ENCODE measurements at regions not wholly inside any gene's neighbourhood (a gene's known extent, or its start where the extent isn't known, plus 50 kb on each side); places are given as distances from the start of the nearest gene placed in this dataset.
"Not testable (repeated sequence)": the region's sequence is repeated elsewhere in the genome, so short reads cannot be mapped to it uniquely, and the experiment has no call there.

DNA sequence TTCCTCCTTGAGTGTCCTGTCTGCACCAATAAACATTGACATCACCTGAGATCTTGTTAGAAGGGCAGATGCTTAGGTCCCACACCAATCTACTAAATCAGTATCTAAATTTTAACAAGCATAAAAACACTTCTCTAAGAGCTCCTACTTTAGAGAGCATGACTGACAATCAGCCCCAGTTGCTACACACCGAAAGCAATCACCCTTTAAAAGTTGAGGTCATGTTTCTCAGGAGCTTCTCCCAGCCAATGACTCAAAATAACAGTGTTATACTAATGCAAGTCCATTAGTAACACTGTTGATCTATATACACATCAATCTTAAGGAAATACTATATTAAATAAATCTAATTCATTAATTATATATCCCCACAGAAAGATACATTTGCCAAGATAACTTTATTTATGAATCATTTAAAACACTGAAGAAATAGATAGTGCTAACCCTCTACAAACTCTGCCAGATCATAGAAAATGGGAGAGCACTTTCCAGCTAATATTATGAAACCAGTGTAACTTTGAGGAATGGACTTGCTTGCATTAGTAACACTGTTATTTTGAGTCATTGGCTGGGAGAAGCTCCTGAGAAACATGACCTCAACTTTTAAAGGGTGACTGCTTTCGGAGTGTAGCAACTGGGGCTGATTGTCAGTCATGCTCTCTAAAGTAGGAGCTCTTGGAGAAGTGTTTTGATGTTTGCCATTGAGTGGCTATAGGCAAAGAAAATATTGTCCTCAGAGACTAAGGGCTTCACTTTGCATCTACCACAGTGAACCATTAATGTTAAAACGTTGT, 109.8 kb upstream of the HDX start:
- DNase-seq: no peak

DNA sequence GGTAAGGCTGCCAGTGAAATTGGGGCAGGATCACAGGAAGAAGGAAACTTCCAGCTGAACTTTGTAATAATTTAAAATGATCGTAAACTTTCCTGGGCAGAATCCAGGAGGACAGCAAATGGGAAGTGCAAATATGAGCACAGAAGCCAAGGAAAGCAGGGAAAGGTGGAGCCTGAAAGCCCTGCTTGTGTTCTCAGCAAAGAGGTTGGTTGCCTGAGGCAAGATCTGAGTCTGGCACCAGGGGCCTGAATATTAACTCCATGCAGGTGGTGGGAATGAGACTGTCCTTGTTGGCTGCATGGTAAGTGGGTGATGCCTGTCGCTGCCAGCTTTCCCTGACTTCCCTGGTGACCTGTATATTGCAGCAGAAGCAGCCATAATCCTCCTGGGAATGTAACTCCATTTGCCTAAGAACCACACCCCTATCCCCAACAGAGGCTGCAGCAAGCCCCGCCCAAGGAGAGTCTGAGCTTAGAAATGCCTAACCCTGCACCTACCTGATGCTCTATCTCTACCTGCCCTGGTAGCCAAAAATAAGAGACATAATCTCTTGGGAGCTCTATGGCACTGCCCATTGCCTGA, 132.0 kb upstream of the HDX start:
- no peak for DNase-seq

DNA sequence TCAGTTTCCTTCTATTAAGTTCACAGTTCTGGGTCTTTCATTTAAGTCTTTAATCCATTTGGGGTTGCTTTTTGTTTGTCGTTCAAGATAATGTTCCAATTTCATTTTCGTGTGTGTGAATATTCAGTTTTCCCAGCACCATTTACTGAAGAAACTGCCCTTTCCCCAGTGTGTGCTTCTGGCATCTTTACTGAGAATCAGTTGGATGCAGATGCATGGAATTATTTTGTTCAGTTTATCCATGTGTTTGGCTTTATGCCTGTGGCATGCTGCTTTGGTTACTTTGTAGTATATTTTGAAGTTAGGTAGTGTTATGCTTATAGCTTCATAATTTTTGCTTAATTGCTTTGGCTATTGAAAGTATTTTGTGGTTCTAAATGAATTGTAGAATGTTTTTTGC, 163.8 kb upstream of the HDX start:
- no peak for DNase-seq

DNA sequence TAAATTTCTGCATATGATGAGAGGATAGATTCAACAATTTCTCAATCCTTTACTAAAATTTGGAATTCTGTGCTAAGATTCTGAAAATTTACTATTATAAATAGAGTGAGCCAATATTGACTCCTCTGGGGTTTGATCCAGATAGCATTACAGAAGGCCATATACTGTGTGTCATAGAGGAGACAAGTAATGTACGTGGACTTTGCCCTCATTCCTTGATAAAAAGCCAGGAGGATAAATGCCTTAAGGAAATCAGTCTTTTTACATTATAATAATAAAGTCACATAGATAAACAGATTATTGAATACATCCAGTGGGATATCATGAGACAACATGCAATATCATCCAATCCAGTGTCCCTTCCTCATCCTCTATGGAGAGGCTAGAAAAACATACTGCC, 188.0 kb upstream of the HDX start:
- DNase-seq: no peak

DNA sequence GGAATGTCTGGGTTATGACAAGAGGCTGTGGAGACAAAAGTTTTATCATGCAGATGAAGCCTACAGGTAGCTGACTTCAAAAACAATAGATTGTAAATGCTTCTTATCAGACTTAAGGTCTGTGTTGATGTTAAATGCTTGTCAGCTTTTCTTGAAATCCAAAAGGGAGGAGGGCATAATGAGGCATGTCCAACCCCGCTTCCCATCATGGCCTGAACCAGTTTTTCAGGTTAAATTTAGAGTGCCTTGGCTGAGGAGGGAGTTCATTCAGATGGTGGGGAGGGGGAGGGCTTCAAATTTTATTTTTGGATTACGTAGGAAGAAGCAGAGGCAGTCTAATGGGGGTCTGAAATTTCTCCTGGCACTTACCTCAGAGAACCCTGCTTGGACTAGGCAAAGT, 207.7 kb upstream of the HDX start:
- DNase-seq: no peak

DNA sequence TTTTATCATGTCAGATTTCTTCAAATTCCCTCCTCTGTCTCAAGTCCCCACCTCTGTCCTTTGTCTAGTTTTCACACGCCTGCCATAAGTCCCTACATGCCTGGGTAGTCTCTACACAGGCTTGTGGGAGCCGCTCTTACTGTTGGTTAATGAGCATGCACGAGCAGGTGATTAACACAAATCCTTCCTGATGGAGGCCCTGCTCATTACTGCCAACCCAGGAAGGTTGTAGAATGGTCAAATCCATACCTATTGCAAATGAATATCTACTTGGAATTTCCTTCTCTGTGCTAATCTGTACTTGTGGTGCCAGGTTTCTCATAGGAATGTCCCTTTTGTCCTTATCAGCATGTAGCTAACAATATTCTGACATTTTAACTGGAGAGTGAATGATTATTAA, 208.4 kb upstream of the HDX start:
- no peak for DNase-seq

DNA sequence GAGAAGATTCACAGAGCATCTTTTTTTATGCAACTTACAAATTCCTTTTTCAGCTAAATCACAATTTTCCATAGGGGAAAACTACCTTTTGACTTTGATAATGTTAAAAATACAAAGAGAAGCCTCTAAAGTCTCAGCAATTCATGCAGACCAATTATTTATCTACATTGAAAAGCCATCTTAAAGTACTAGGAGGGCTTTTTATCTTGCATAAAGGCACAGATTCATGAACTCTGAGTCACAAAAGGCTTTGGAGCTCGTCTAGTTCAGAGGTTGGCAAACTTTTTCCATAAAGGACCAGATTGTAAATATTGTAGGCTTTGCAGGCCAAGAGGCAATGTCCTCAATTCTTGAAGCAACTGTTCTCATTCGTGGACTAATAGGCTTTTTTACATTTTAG, 210.4 kb upstream of the HDX start:
- DNase-seq: no peak

DNA sequence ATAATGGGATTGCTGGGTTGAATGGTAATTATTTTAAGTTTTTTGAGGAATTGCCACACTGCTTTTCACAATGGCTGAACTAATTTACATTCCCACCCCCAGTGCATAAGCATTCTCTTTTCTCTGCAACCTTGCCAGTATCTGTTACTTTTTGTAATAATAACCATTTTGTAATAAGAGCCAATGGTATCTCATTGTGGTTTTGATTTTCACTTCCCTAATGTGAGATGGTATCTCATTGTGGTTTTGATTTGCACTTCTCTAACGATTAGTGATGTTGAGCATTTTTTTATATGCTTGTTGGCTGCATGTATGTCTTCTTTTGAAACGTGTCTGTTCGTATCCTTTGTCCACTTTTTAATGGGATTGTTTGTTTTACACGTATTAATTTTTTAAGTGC, 213.1 kb upstream of the HDX start:
- DNase-seq: no peak

DNA sequence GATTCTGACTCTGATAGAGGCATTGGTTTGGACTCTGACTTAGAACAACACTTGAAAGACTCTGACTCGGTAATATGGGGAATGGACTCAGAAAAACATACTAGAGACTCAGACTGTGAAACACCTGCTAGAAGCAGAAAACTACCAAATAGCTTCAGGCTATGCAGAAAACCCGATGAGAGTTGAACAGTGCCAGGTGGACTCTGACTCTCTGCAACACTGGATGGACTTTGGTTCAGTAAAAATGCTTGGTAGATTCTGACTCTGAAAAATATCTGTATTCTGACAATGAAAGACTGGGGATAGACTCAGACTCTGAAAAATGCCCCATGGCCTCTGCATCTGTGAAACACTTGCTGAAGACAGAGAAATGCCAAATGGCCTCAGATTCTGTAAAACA, 215.1 kb upstream of the HDX start:
- DNase-seq: no peak

DNA sequence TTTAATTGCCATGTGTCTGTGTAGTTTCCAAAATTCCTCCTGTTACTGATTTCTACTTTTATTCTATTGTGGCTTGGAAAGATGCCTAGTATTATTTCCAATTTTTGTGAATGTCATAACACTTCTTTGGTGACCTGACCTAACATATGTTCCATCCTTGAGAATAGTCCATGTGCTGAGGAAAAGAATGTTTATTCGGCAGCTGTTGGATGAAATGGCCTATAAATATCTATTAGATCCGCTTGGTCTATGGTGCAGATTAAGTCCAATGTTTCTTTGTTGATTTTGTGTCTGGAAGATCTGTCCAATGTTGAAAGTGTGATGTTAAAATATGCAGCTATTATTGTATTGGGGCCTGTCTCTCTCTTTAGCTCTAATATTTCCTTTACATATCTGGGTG, 219.2 kb upstream of the HDX start:
- no peak for DNase-seq

DNA sequence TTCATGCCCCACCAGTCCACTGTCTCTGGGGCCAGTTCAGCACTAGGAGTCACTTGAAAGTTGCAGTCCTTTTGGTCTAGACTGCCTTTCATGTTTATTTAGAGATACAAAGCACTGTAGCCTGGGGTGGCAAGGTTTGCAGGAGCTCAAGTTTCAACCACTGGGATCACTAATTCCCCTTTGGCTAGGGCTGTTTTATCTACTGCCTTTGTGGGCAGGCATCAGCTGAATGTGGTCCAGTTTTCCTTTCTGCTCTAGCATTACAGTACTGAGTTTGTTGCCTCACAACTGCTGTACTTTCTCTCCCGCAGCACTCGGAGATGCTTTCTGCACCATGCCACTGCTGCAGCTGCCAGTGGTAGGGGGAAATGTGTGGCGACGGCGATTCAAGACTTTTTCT, 222.3 kb upstream of the HDX start:
- no peak for DNase-seq

DNA sequence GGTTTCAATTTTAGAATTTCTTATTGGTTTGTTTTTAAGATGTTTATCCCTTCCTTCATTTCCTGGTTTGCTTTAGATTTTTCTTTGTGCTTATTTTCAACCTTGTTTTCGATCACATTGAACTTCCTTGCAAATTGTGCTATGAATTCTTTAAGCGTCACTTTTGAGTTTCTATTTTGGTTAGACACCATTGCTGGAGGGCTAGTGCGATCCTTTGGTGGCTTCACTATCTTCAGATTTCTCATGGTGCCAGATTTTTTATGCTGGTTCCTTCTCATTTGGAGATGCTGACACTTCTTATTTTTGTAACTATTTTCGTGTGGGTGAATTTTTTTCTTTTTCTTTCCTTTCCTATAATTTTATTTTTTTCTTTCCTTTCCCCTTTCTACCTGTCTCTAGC, 227.2 kb upstream of the HDX start:
- DNase-seq: no peak

DNA sequence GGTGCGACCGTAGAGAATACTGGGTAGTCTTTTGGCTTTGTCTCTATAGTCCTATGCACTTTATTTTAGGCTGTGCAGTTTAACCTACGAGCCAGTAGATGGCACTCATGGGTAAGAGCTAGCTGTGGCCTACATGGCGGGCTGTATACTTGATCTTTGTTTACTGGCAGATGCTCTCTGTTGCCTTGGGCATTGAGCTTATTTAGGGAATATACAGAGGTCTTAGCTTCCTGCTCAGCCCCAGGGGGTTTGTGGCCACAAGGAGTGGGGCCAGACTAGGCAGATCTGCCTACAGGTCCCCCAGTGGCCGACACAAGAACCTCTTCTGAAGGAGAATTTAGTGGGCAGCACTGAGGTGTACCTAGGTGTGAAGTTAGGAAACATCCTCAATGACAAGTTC, 227.6 kb upstream of the HDX start:
- DNase-seq: peak; percentile 9

DNA sequence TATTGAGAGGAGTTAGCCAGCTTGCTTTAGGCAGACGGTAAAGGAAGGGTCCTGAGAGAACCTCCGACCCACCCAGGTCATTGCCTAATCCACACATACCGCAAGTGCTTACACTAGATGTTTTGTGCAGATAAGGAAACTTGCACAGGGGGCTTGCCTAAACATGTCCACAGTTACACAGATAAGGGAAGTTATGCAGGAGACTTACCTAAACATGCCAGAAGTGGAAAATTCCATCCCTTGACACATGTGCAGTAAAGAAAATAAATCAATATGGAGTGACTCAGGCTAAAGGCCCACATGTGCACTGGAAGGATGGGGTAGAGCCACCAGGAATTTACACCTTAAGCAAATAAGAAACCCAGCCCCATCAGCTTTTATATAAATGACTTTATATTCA, 232.8 kb upstream of the HDX start:
- DNase-seq: no peak

DNA sequence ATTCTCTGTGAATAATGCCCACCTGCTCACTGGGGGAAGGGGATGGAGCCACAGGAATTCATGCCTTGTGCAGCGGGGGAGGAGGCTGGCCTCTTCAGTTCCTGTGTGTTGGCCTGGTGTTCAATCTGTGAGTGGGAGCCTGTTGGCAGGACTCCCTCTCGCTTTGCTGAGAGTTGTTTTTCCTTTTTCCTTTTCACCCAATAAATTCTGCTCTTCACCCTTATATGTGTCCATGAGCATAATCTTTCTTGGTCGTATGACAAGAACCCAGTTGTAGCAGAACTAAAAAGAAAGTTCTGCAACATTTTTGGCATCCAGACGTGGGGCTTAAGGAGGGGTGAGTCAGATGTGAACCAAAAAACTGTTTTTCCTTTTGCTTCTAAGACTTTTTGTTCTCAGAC, 235.2 kb upstream of the HDX start:
- DNase-seq: peak; percentile 0

DNA sequence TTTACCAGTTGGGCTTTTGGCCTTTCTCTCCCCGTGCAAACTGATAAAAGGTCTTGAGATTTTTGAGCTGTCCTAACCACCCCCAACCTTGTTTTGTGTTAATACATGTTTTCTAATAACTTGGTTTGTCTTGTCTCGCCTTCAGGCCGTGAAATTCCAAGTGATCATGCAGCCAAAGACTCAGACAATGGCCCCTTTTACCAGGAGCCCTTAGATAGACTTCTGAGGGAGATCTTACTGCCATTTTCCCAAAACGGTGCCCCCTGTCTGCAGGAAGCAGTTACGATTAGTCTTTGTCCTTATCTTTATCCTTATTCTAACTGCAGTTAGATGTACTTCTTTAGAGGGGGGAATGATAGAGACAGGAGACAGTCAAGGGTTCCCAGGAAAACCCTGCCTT, 245.3 kb upstream of the HDX start:
- no peak for DNase-seq

DNA sequence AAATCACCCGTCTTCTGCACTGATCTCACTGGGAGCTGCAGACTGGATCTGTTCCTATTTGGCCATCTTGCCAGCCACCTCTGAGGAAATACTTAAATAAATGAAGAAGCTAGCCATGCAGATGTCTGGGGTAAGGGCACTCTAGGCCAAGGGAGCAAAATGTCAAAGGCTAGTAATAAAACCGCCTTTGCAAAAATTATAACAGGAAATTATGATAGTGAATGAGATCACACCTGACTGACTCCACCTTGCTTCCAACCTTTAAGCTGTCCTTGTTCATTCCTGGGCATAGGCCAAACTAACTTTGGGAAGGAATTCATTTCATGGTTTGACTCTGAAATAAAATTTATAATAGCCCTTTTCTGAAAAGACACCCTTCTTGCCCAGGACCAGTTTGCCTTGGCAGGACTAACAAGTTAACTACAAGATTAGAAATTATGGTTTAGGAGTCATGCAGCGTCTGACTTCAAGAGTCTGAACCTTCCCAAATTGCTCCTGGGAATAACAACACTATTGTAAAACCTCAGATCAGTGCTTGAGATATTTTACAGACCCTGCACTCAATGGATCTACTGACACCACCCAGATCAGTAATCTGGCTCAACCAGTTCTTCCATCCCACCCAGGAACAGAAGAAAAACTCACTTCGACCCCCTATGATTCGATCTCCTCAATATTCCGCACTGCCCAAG, 246.9 kb upstream of the HDX start:
- no peak for DNase-seq

DNA sequence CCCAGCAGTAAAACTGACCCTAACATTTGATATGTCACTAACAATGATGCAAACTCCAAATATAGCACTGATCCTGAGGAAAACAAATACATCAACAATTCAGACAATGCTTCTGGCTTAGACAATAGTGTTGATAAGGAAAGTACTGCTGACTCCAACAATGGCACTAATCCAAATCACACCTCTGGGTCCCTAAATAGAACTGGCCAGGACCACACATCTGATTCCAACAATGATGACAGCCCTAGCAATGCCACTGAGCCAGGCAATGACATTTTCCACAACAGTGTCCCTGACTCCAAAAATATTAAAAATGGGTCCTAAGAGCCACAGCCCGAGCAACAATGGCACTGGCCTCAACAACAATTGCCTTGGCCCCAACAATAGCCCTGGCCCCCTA, 243.1 kb upstream of the APOOL start:
- DNase-seq: no peak

DNA sequence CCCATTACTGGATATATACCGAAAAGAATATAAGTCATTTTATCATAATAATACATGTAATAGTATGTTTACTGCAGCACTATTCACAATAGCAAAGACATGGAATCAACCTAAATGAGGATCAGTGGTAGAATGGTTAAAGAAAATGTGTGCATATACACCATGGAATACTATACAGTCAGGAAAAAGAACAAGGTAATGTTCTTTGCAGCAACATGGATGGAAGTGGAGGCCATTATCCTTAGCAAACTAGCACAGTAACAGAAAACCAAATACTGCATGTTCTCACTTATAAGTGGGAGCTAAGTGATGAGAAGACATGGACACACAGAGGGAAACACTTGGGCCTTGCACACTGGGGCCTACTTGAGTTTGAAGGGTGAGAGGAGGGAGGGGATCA, 207.4 kb upstream of the APOOL start:
- no peak for DNase-seq

DNA sequence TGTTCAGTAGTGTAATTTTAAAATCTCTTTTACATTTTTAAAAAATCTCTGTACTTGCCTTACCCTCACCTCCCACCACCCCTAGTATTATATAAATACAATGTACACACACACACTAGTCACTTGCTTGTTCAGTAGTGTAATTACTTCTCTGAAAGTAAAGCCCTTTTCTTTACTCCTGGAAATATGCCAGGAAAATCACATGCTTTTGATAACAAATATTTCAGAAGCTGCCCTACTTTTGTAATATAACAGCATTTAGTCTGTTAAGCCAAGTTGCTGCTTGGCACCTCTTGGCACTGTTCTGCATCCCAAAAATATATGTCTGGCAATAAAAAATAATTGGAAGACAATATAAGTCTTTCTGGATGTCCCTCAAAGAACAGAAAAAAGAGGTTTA, 172.8 kb upstream of the APOOL start:
- DNase-seq: no peak

DNA sequence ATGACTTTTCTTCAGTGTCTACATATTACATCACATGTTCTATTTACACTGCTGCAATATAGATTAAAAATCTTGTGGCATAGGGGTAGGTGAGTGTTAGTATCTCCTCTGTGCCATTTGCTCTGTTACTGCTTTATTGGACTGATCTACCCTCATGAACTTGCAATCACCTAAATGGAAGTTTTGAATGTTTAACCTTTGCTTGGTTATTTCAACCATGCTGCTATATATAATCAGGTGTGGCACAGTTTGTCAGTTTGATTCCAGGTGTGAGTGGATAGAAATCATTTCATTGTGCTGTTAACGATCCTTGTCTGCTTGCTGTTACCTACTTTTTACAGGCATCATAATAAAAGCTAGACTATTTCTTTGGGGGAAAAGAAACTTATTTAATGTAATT, 157.1 kb upstream of the APOOL start:
- not testable (repeated sequence) for DNase-seq

DNA sequence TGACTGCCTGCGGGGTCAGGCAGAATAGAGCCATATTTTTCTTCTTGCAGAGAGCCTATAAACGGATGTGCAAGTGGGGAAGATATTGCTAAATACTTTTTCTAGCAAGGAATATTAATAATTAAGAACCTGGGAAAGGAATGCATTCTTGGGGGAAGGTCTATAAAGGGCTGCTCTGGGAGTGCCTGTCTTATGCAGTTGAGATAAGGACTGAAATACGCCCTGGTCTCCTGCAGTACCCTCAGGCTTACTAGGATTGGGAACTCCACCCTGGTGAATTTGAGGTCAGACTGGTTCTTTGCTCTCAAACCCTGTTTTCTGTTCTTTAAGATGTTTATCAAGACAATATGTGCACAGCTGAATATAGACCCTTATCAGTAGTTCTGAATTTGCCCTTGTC, 152.5 kb upstream of the APOOL start:
- not testable (repeated sequence) for DNase-seq

DNA sequence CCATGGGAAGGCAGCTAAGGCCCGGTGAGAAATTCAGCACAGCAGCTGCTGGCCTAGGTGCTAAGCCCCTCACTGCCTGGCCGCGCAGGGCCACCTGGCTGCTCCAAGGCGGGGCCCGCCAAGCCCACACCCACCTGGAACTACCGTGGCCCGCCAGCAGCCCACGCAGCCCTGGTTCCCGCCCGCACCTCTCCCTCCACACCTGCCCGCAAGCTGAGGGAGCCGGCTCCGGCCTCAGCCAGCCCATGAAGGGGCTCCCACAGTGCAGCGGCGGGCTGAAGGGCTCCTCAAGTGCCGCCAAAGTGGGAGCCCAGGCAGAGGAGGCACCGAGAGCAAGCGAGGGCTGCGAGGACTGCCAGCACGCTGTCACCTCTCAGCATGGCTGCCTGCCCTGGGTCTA, 146.9 kb upstream of the APOOL start:
- DNase-seq: not testable (repeated sequence)

DNA sequence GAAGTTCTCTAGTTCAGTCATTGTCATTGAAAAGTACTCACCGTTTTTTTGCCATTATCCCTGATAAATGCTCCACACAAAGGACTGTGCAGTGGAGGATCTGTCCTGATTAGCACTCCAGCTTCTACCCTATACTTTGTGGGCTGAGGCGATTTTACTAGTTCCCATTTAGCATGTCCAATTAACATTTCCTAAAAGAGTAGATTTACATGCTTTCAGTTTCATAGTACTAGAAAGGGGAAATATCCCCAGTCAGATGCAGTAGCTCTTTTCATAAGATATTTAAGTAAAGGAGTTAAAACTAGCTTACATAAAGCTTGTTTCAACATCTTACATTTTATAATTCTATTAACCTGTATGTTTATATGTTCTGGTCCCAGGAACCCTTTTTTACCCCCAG, 144.9 kb upstream of the APOOL start:
- DNase-seq: not testable (repeated sequence)

DNA sequence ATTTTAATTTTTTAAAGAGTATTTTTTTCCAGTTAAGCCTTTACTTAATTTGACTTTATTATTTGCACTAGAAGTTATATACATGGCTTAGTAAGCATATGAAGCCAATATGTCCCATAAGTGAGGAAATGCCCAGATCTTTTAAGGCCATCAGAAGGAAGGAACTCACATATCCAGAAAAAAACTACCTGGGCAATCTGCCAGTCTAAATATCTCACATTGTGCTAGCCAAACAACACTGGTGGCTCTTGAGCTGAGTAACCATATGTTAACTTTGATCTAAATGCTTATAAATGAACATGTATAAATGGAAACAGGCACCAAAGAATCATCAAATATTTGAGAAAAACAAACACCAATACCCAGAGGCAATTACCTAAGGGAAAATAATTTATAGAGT, 138.6 kb upstream of the APOOL start:
- peak; percentile 0 for DNase-seq
